OCI-LY1 (cell line): ENCODE measurements at regions not wholly inside any gene's neighbourhood (a gene's known extent, or its start where the extent isn't known, plus 50 kb on each side); places are given as distances from the start of the nearest gene placed in this dataset.

ENCODE experiments used
- H2AFZ ChIP-seq: fragments of 200-600 bp; sonication (generic), shearing (Covaris generic); 2 replicates; pipeline ENCODE4 v1.6.0; 2014; ENCODE audit warnings: antibody characterized with exemption, mild to moderate bottlenecking, low read length
- H3F3A ChIP-seq: fragments of 200-600 bp; sonication (generic), shearing (Covaris generic); 2 replicates; pipeline ENCODE4 v1.6.0; 2014; ENCODE audit warnings: mild to moderate bottlenecking, antibody characterized with exemption, low read length, moderate library complexity; ENCODE audit not compliant: insufficient read depth
- H3K27ac ChIP-seq: fragments of 200-600 bp; sonication (generic); 2 replicates; pipeline ENCODE4 v1.5.1; 2014; ENCODE audit warnings: low read length, mixed run types, mild to moderate bottlenecking, low read depth; ENCODE audit not compliant: poor library complexity, severe bottlenecking
- H3K27me3 ChIP-seq: fragments of 200-600 bp; sonication (generic); 2 replicates; pipeline ENCODE4 v1.6.0; 2014; ENCODE audit warnings: antibody characterized with exemption, mild to moderate bottlenecking, low read length, moderate library complexity; ENCODE audit not compliant: insufficient read depth
- H3K36me3 ChIP-seq: fragments of 200-600 bp; sonication (generic); 2 replicates; pipeline ENCODE4 v1.6.1; 2014; ENCODE audit warnings: mild to moderate bottlenecking, antibody characterized with exemption, low read length, moderate library complexity, mixed read lengths; ENCODE audit not compliant: insufficient read depth
- H3K4me1 ChIP-seq: fragments of 200-600 bp; sonication (generic); 2 replicates; pipeline ENCODE4 v1.5.1; 2014; ENCODE audit warnings: mild to moderate bottlenecking, low read length, moderate library complexity; ENCODE audit not compliant: insufficient read depth, severe bottlenecking
- H3K4me2 ChIP-seq: fragments of 200-600 bp; sonication (generic), shearing (Covaris generic); 2 replicates; pipeline ENCODE4 v1.6.1; 2014; ENCODE audit warnings: low read length
- H3K4me3 ChIP-seq: fragments of 200-600 bp; sonication (generic); 2 replicates; pipeline ENCODE4 v1.5.1; 2014; ENCODE audit warnings: low read length, low read depth, mild to moderate bottlenecking, mixed read lengths; ENCODE audit not compliant: poor library complexity, severe bottlenecking
- H3K79me2 ChIP-seq: fragments of 200-600 bp; shearing (Covaris generic); 2 replicates; pipeline ENCODE4 v1.6.1; 2016; ENCODE audit warnings: mixed run types, low read length, mixed read lengths; ENCODE audit not compliant: insufficient read depth
- H3K9ac ChIP-seq: fragments of 200-600 bp; sonication (generic), shearing (Covaris generic); 2 replicates; pipeline ENCODE4 v1.6.1; 2014; ENCODE audit warnings: mild to moderate bottlenecking, low read length, mixed read lengths
- H3K9me2 ChIP-seq: fragments of 200-600 bp; sonication (generic), shearing (Covaris generic); 2 replicates; pipeline ENCODE4 v1.6.1; 2014; ENCODE audit warnings: low read depth, mild to moderate bottlenecking, low read length, mixed read lengths
- H3K9me3 ChIP-seq: fragments of 200-600 bp; shearing (Covaris generic); 2 replicates; pipeline ENCODE4 v1.6.1; 2014; ENCODE audit warnings: low read length, mixed read lengths
- H4K20me1 ChIP-seq: fragments of 200-600 bp; sonication (generic), shearing (Covaris generic); 2 replicates; pipeline ENCODE4 v1.6.0; 2016; ENCODE audit warnings: mild to moderate bottlenecking, low read length; ENCODE audit not compliant: insufficient read depth
- EZH2 ChIP-seq: fragments of 200-600 bp; sonication (generic), shearing (Covaris generic); IDR thresholded peaks from 2 replicates; pipeline ENCODE4 v1.8.0; 2017; ENCODE audit warnings: borderline replicate concordance, mixed run types, mild to moderate bottlenecking, antibody characterized with exemption, low read length, moderate library complexity, mixed read lengths
- TF ChIP-seq, protein P1 (sequence below): fragments of 200-600 bp; sonication (generic), shearing (Covaris generic); IDR thresholded peaks from 2 replicates; pipeline ENCODE4 v1.5.1; 2017; ENCODE audit warnings: mild to moderate bottlenecking, antibody characterized with exemption, low read length, moderate library complexity, mixed read lengths

GRCh38 chr12:61991661-61992060 lies 268.5 kb upstream of the USP15 start:
- H3F3A ChIP-seq: no peaks in the 10 kb centered on the region
- H3K4me1 ChIP-seq: no peaks in the 10 kb centered on the region
- no peak overlapping the region for H3K4me2 ChIP-seq
- no peak overlapping the region for H2AFZ ChIP-seq
- H3K9ac ChIP-seq: no peak overlapping the region
- no peaks in the 10 kb centered on the region for H3K27me3 ChIP-seq
- no peaks in the 10 kb centered on the region for H4K20me1 ChIP-seq
- H3K4me3 ChIP-seq: no peak overlapping the region
- TF ChIP-seq EZH2: no peak
- TF ChIP-seq, protein P1, sequence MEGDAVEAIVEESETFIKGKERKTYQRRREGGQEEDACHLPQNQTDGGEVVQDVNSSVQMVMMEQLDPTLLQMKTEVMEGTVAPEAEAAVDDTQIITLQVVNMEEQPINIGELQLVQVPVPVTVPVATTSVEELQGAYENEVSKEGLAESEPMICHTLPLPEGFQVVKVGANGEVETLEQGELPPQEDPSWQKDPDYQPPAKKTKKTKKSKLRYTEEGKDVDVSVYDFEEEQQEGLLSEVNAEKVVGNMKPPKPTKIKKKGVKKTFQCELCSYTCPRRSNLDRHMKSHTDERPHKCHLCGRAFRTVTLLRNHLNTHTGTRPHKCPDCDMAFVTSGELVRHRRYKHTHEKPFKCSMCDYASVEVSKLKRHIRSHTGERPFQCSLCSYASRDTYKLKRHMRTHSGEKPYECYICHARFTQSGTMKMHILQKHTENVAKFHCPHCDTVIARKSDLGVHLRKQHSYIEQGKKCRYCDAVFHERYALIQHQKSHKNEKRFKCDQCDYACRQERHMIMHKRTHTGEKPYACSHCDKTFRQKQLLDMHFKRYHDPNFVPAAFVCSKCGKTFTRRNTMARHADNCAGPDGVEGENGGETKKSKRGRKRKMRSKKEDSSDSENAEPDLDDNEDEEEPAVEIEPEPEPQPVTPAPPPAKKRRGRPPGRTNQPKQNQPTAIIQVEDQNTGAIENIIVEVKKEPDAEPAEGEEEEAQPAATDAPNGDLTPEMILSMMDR: no peak
- no peaks in the 10 kb centered on the region for H3K36me3 ChIP-seq
- H3K79me2 ChIP-seq: no peaks in the 10 kb centered on the region
- no peaks in the 10 kb centered on the region for H3K9me3 ChIP-seq
- no peaks in the 10 kb centered on the region for H3K9me2 ChIP-seq
- H3K27ac ChIP-seq: no peak overlapping the region

DNA sequence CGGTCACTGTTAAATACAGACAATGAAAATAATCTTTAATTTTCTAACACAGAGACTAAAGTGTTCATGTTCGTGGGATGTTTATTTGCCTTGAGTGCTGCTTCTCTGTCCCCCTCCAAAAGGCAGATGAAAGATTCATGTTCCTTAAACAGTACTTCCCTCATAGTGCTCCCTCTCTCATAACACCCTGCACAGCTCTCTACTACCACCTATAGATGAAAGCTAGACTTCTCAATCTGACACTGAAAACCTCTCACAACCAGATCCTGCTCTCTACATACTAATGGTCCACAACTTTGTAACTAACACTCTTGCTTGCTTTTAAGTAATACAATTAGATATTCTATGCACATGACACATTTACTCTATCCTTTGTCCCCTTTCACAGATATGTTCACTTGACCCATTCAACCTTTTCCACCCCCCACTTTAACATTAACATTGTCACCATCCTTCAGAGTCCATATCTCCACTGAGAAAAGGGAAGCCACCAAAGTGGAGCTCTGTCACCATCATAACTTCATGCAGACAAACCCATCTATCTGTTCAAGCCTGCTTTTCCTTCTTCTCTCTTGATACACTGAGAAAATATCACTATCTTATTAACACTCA lies 266.4 kb upstream of the USP15 start:
- Histone ChIP-seq H4K20me1 (no peaks in the 10 kb centered on the region), H2AFZ (no peak overlapping the region), H3K9ac (no peak overlapping the region), H3K79me2 (no peaks in the 10 kb centered on the region), H3K4me1 (no peaks in the 10 kb centered on the region), H3F3A (no peaks in the 10 kb centered on the region), H3K9me3 (no peaks in the 10 kb centered on the region), H3K27me3 (no peaks in the 10 kb centered on the region), H3K4me3 (no peak overlapping the region), H3K4me2 (no peak overlapping the region), H3K36me3 (no peaks in the 10 kb centered on the region), H3K27ac (no peak overlapping the region), H3K9me2 (no peaks in the 10 kb centered on the region)
- TF ChIP-seq, protein P1: peak; percentile 64
- no peak for TF ChIP-seq EZH2

- Histone ChIP-seq H3K9ac (no peak overlapping the region), H3K4me2 (no peak overlapping the region), H3K4me1 (no peaks in the 10 kb centered on the region), H3K36me3 (no peaks in the 10 kb centered on the region), H3K27me3 (no peaks in the 10 kb centered on the region), H4K20me1 (no peaks in the 10 kb centered on the region), H3K27ac (no peak overlapping the region), H3K9me3 (no peaks in the 10 kb centered on the region), H3K9me2 (no peaks in the 10 kb centered on the region), H3K4me3 (no peak overlapping the region), H3F3A (no peaks in the 10 kb centered on the region), H2AFZ (no peak overlapping the region), H3K79me2 (no peaks in the 10 kb centered on the region)
- TF ChIP-seq EZH2: no peak
- TF ChIP-seq, protein P1: no peak
Observed at GRCh38 chr12:61996717-61997116, 263.5 kb upstream of the USP15 start.
